GM12891 (cell line): ENCODE measurements at regions not wholly inside any gene's neighbourhood (a gene's known extent, or its start where the extent isn't known, plus 50 kb on each side); places are given as distances from the start of the nearest gene placed in this dataset.

Experiments used
- PAX5 ChIP-seq: IDR thresholded peaks from 2 replicates; pipeline ENCODE4 v1.6.1; 2011; ENCODE audit warnings: low read length, moderate library complexity, mild to moderate bottlenecking; ENCODE audit not compliant: insufficient read depth, severe bottlenecking
- POLR2A ChIP-seq: IDR thresholded peaks from 2 replicates; pipeline ENCODE4 v1.6.1; 2011; ENCODE audit warnings: low read depth, low read length, control low read depth
- POLR2AphosphoS5 ChIP-seq: IDR thresholded peaks from 2 replicates; pipeline ENCODE4 v1.6.1; 2011; ENCODE audit warnings: low read depth, low read length, control low read depth

DNA sequence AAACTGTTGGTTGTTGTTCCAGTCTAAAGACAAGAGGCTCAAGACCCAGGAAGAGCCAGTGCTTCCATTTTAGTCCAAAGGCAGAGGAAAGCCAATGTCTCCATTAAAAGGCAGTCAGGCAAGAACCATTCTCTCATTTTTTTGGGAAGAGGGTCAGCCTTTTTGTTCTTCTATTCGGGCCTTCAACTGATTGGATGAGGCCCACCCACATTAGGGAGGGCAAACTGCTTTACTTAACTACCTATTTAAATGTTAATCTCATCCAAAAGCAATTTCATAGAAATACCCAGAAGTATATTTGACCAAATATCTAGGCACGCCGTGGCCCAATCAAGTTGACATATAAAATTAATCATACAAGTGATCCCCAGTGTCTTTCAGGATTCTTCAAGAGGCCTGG is 104.4 kb upstream of the SYT6 start:
- TF ChIP-seq POLR2A, result no peak
- no peak for TF ChIP-seq PAX5
- no peak for TF ChIP-seq POLR2AphosphoS5
